GM10266 (cell line): ENCODE measurements at regions not wholly inside any gene's neighbourhood (a gene's known extent, or its start where the extent isn't known, plus 50 kb on each side); places are given as distances from the start of the nearest gene placed in this dataset.

Source experiments
- DNase-seq: peaks from one replicate; pipeline ENCODE4 v3.0.0; 2012; ENCODE audit errors: extremely low spot score
- CTCF ChIP-seq: IDR thresholded peaks from 2 replicates; pipeline ENCODE4 v1.5.1; 2012; ENCODE audit warnings: mild to moderate bottlenecking, low read depth; ENCODE audit not compliant: control insufficient read depth, insufficient read depth; ENCODE audit errors: missing control alignments

- TF ChIP-seq CTCF, result no peak
- no peak for DNase-seq
Observed at GRCh38 chr11:71066311-71066710, 186.1 kb downstream of the SHANK2 start.

GRCh38 chr11:71065841-71066240 is 186.5 kb downstream of the SHANK2 start:
- DNase-seq, result no peak

GRCh38 chr11:71064702-71065515 is 187.5 kb downstream of the SHANK2 start:
- no peak for TF ChIP-seq CTCF
- DNase-seq, result no peak

More at GRCh38 chr11:71065841-71066240, 186.5 kb downstream of the SHANK2 start:
- no peak for TF ChIP-seq CTCF

- no peak for DNase-seq
- TF ChIP-seq CTCF, result no peak
Observed at GRCh38 chr11:71064183-71064582, 188.2 kb downstream of the SHANK2 start.

- DNase-seq, result no peak
- no peak for TF ChIP-seq CTCF
Observed at GRCh38 chr11:71063129-71063528, 189.2 kb downstream of the SHANK2 start.

GRCh38 chr11:71062199-71062598 is 190.2 kb downstream of the SHANK2 start:
- DNase-seq, result no peak
- no peak for TF ChIP-seq CTCF

- no peak for DNase-seq
- TF ChIP-seq CTCF, result no peak
Observed at GRCh38 chr11:71060391-71060791, 192.0 kb downstream of the SHANK2 start.
